ENCODE measurements at regions not wholly inside any gene's neighbourhood (a gene's known extent, or its start where the extent isn't known, plus 50 kb on each side); places are given as distances from the start of the nearest gene placed in this dataset.

GRCh38 chr11:90668502-90668901 lies 445.7 kb upstream of the CHORDC1 start:
- Histone ChIP-seq H3K27ac (ENCODE audit: low read depth in 2 of 2, low read length in 1 of 2) (no peak overlapping the region), H4K20me1 (ENCODE audit: insufficient read depth) (no peaks in the 10 kb centered on the region), H3K9me3 (no peaks in the 10 kb centered on the region), H3K4me2 (no peak overlapping the region), H2AFZ (ENCODE audit: low read depth) (no peak overlapping the region), H3K79me2 (ENCODE audit: insufficient read depth) (no peaks in the 10 kb centered on the region), H3K4me1 (ENCODE audit: control insufficient read depth in 1 of 2, insufficient read depth in 2 of 2, low read depth in 1 of 2, low read length in 1 of 2) (no peaks in the 10 kb centered on the region), H3K4me3 (ENCODE audit: low read depth in 2 of 2, low read length in 1 of 2) (no peak overlapping the region), H3K9me2 (no peaks in the 10 kb centered on the region), H3K36me3 (replicated peaks in 1 of 2; ENCODE audit: control insufficient read depth in 1 of 2, insufficient read depth in 2 of 2, low read length in 1 of 2) (no peaks in the 10 kb centered on the region), H3K27me3 (ENCODE audit: insufficient read depth) (no peaks in the 10 kb centered on the region), H3F3A (replicated peaks; ENCODE audit: insufficient read depth) (no peaks in the 10 kb centered on the region), H3K9ac (no peak overlapping the region)
- TF ChIP-seq ZBTB33 (IDR thresholded peaks at IDR 0.05; ENCODE audit: borderline replicate concordance, low read depth): no peak
- TF ChIP-seq YY1 (IDR thresholded peaks at IDR 0.05; ENCODE audit: low read depth): no peak
- TF ChIP-seq MXI1 (IDR thresholded peaks at IDR 0.05; ENCODE audit: low read depth, low read length): no peak
- TF ChIP-seq, protein P1, sequence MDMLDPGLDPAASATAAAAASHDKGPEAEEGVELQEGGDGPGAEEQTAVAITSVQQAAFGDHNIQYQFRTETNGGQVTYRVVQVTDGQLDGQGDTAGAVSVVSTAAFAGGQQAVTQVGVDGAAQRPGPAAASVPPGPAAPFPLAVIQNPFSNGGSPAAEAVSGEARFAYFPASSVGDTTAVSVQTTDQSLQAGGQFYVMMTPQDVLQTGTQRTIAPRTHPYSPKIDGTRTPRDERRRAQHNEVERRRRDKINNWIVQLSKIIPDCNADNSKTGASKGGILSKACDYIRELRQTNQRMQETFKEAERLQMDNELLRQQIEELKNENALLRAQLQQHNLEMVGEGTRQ (IDR thresholded peaks at IDR 0.05; ENCODE audit: borderline replicate concordance, low read depth, low read length): no peak
- TF ChIP-seq SIN3A (IDR thresholded peaks at IDR 0.05; ENCODE audit: borderline replicate concordance, low read depth, low read length): no peak
- POLR2A ChIA-PET: no interaction called here
- CTCF ChIA-PET: no interaction called here
- no peak for DNase-seq

DNA sequence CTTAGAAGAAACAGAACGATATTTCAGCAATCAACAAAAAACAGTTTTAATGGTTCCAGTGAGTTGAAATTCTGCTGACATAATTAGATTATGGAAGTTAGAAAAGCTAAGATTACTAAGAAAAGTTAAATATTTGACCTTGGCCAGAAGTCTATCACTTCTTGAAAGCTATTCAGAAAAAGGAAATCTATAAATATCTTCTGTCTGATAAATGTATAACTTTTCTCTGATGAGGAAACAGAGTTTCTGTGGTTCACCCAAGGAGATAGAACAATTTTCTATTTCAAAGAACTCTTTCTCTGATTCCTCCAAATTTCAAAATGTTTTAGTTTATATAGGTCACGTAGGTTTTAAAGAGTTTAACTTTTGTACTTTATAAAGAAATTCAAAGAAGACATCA lies 438.4 kb upstream of the CHORDC1 start:
- Histone ChIP-seq H4K20me1 (ENCODE audit: insufficient read depth) (no peaks in the 10 kb centered on the region), H3K27me3 (ENCODE audit: insufficient read depth) (no peaks in the 10 kb centered on the region), H3K4me3 (ENCODE audit: low read depth in 2 of 2, low read length in 1 of 2) (no peak overlapping the region), H3K9me2 (no peaks in the 10 kb centered on the region), H3K36me3 (replicated peaks in 1 of 2; ENCODE audit: control insufficient read depth in 1 of 2, insufficient read depth in 2 of 2, low read length in 1 of 2) (no peaks in the 10 kb centered on the region), H2AFZ (ENCODE audit: low read depth) (no peak overlapping the region), H3K4me1 (ENCODE audit: control insufficient read depth in 1 of 2, insufficient read depth in 2 of 2, low read depth in 1 of 2, low read length in 1 of 2) (no peaks in the 10 kb centered on the region), H3K79me2 (ENCODE audit: insufficient read depth) (no peaks in the 10 kb centered on the region), H3K9me3 (no peaks in the 10 kb centered on the region), H3K9ac (no peak overlapping the region), H3K27ac (ENCODE audit: low read depth in 2 of 2, low read length in 1 of 2) (no peak overlapping the region), H3K4me2 (no peak overlapping the region), H3F3A (replicated peaks; ENCODE audit: insufficient read depth) (no peaks in the 10 kb centered on the region)
- no peak for TF ChIP-seq RAD21 (IDR thresholded peaks at IDR 0.05; ENCODE audit: low read length)
- TF ChIP-seq ELF1 (IDR thresholded peaks at IDR 0.05): no peak
- no peak for TF ChIP-seq FOXJ3 (CRISPR knock-in tag; IDR thresholded peaks at IDR 0.05)
- no peak for TF ChIP-seq POLR2AphosphoS5 (IDR thresholded peaks at IDR 0.05; ENCODE audit: low read depth, low read length)
- no peak for TF ChIP-seq GABPA (IDR thresholded peaks at IDR 0.05; ENCODE audit: low read depth)
- TF ChIP-seq SMC3 (IDR thresholded peaks at IDR 0.05; ENCODE audit: low read depth, low read length): no peak
- no peak for TF ChIP-seq EZH2phosphoT487 (IDR thresholded peaks at IDR 0.05; ENCODE audit: borderline replicate concordance, low read depth)
- no peak for TF ChIP-seq MEF2A (IDR thresholded peaks at IDR 0.05; ENCODE audit: borderline replicate concordance, low read depth)
- TF ChIP-seq, protein P2, sequence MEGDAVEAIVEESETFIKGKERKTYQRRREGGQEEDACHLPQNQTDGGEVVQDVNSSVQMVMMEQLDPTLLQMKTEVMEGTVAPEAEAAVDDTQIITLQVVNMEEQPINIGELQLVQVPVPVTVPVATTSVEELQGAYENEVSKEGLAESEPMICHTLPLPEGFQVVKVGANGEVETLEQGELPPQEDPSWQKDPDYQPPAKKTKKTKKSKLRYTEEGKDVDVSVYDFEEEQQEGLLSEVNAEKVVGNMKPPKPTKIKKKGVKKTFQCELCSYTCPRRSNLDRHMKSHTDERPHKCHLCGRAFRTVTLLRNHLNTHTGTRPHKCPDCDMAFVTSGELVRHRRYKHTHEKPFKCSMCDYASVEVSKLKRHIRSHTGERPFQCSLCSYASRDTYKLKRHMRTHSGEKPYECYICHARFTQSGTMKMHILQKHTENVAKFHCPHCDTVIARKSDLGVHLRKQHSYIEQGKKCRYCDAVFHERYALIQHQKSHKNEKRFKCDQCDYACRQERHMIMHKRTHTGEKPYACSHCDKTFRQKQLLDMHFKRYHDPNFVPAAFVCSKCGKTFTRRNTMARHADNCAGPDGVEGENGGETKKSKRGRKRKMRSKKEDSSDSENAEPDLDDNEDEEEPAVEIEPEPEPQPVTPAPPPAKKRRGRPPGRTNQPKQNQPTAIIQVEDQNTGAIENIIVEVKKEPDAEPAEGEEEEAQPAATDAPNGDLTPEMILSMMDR (IDR thresholded peaks at IDR 0.05): no peak
- no peak for TF ChIP-seq NFIC (IDR thresholded peaks at IDR 0.05; ENCODE audit: borderline replicate concordance)
- no peak for TF ChIP-seq MXI1 (IDR thresholded peaks at IDR 0.05; ENCODE audit: low read depth, low read length)
- no peak for TF ChIP-seq FOSL2 (IDR thresholded peaks at IDR 0.05; ENCODE audit: borderline replicate concordance, low read depth)
- TF ChIP-seq, protein P3, sequence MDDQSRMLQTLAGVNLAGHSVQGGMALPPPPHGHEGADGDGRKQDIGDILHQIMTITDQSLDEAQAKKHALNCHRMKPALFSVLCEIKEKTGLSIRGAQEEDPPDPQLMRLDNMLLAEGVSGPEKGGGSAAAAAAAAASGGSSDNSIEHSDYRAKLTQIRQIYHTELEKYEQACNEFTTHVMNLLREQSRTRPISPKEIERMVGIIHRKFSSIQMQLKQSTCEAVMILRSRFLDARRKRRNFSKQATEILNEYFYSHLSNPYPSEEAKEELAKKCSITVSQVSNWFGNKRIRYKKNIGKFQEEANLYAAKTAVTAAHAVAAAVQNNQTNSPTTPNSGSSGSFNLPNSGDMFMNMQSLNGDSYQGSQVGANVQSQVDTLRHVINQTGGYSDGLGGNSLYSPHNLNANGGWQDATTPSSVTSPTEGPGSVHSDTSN (IDR thresholded peaks at IDR 0.05): no peak
- 34% methylated on average over 2 of the region's 2 CpGs for WGBS (ENCODE audit: low lambda C conversion rate)
- ChIA-PET POLR2A (no interaction called here), CTCF (no interaction called here)
- no peak for DNase-seq

Measured in SK-N-SH (cell line).